ENCODE measurements at regions not wholly inside any gene's neighbourhood (a gene's known extent, or its start where the extent isn't known, plus 50 kb on each side); places are given as distances from the start of the nearest gene placed in this dataset.

GRCh38 chr1:216814576-216815259 lies 91.5 kb upstream of the ESRRG start:
- FAIRE-seq = no peak
- Mint-ChIP-seq H3K27me3 (ENCODE audit: low read depth, unreplicated experiment) (peaks cover 3% of the 10 kb centered on the region), H3K9me3 (ENCODE audit: unreplicated experiment) (no peaks in the 10 kb centered on the region), H3K4me3 (ENCODE audit: unreplicated experiment) (no peak overlapping the region), H3K27ac (ENCODE audit: unreplicated experiment) (no peak overlapping the region), H3K4me1 (ENCODE audit: low read depth, unreplicated experiment) (peaks cover 8% of the 10 kb centered on the region), H3K36me3 (ENCODE audit: low read depth, unreplicated experiment) (no peaks in the 10 kb centered on the region)
- H3K9ac ChIP-seq (ENCODE audit: low read length) = no peak overlapping the region
- no peak for DNase-seq (ENCODE audit: low read depth)
- no peaks in the 10 kb centered on the region for H3K79me2 ChIP-seq (ENCODE audit: insufficient read depth, low read length)
- H3K4me2 ChIP-seq (ENCODE audit: low read length) = no peak overlapping the region
- H3K36me3 ChIP-seq (ENCODE audit: insufficient read depth, low read length) = no peaks in the 10 kb centered on the region
- H3K4me1 ChIP-seq (ENCODE audit: insufficient read depth, low read length) = no peaks in the 10 kb centered on the region
- no peaks in the 10 kb centered on the region for H3K9me3 ChIP-seq (ENCODE audit: insufficient read depth, low read depth, low read length)
- no peak overlapping the region for H3K4me3 ChIP-seq (ENCODE audit: insufficient read depth, low read depth, low read length)
- no peaks in the 10 kb centered on the region for H4K20me1 ChIP-seq (ENCODE audit: insufficient read depth, low read length)
- no peaks in the 10 kb centered on the region for H3K27me3 ChIP-seq (ENCODE audit: insufficient read depth, low read length)
- no peak overlapping the region for H2AFZ ChIP-seq (ENCODE audit: low read depth, low read length)
- no peak for TF ChIP-seq EZH2 (IDR thresholded peaks at IDR 0.05; ENCODE audit: insufficient read depth, low read length)
- no peak for TF ChIP-seq CTCF (IDR thresholded peaks at IDR 0.05; ENCODE audit: insufficient read depth, low read depth, low read length)
- H3K27ac ChIP-seq (ENCODE audit: low read depth, low read length) = no peak overlapping the region

- Histone ChIP-seq H3K9ac (ENCODE audit: low read length) (no peak overlapping the region), H3K79me2 (ENCODE audit: insufficient read depth, low read length) (no peaks in the 10 kb centered on the region), H3K9me3 (ENCODE audit: insufficient read depth, low read depth, low read length) (no peaks in the 10 kb centered on the region), H3K27me3 (ENCODE audit: insufficient read depth, low read length) (no peaks in the 10 kb centered on the region), H4K20me1 (ENCODE audit: insufficient read depth, low read length) (no peaks in the 10 kb centered on the region), H3K4me1 (ENCODE audit: insufficient read depth, low read length) (no peaks in the 10 kb centered on the region), H3K4me3 (ENCODE audit: insufficient read depth, low read depth, low read length) (no peak overlapping the region), H2AFZ (ENCODE audit: low read depth, low read length) (no peak overlapping the region), H3K36me3 (ENCODE audit: insufficient read depth, low read length) (no peaks in the 10 kb centered on the region), H3K4me2 (ENCODE audit: low read length) (no peak overlapping the region), H3K27ac (ENCODE audit: low read depth, low read length) (no peak overlapping the region)
- Mint-ChIP-seq H3K4me1 (ENCODE audit: low read depth, unreplicated experiment) (peaks cover 9% of the 10 kb centered on the region), H3K27me3 (ENCODE audit: low read depth, unreplicated experiment) (no peaks in the 10 kb centered on the region), H3K36me3 (ENCODE audit: low read depth, unreplicated experiment) (no peaks in the 10 kb centered on the region), H3K27ac (ENCODE audit: unreplicated experiment) (no peak overlapping the region), H3K9me3 (ENCODE audit: unreplicated experiment) (no peaks in the 10 kb centered on the region), H3K4me3 (ENCODE audit: unreplicated experiment) (no peak overlapping the region)
- TF ChIP-seq EZH2 (IDR thresholded peaks at IDR 0.05; ENCODE audit: insufficient read depth, low read length) (no peak), CTCF (IDR thresholded peaks at IDR 0.05; ENCODE audit: insufficient read depth, low read depth, low read length) (no peak)
- DNase-seq (ENCODE audit: low read depth) (peak; percentile 46), FAIRE-seq (no peak)
Measured at GRCh38 chr1:216812966-216813365, 89.7 kb upstream of the ESRRG start.

GRCh38 chr1:216809649-216810048 lies 86.4 kb upstream of the ESRRG start:
- H2AFZ ChIP-seq (ENCODE audit: low read depth, low read length) = no peak overlapping the region
- no peaks in the 10 kb centered on the region for H3K9me3 ChIP-seq (ENCODE audit: insufficient read depth, low read depth, low read length)
- FAIRE-seq (no peak), DNase-seq (ENCODE audit: low read depth) (no peak)
- H3K27ac ChIP-seq (ENCODE audit: low read depth, low read length) = no peak overlapping the region
- H3K27me3 Mint-ChIP-seq (ENCODE audit: low read depth, unreplicated experiment) = no peaks in the 10 kb centered on the region
- no peaks in the 10 kb centered on the region for H4K20me1 ChIP-seq (ENCODE audit: insufficient read depth, low read length)
- H3K4me2 ChIP-seq (ENCODE audit: low read length) = no peak overlapping the region
- TF ChIP-seq EZH2 (IDR thresholded peaks at IDR 0.05; ENCODE audit: insufficient read depth, low read length) = no peak
- TF ChIP-seq CTCF (IDR thresholded peaks at IDR 0.05; ENCODE audit: insufficient read depth, low read depth, low read length) = no peak
- H3K9ac ChIP-seq (ENCODE audit: low read length) = no peak overlapping the region
- no peaks in the 10 kb centered on the region for H3K27me3 ChIP-seq (ENCODE audit: insufficient read depth, low read length)
- H3K27ac Mint-ChIP-seq (ENCODE audit: unreplicated experiment) = no peak overlapping the region
- H3K4me3 ChIP-seq (ENCODE audit: insufficient read depth, low read depth, low read length) = no peak overlapping the region
- no peaks in the 10 kb centered on the region for H3K79me2 ChIP-seq (ENCODE audit: insufficient read depth, low read length)
- H3K9me3 Mint-ChIP-seq (ENCODE audit: unreplicated experiment) = no peaks in the 10 kb centered on the region
- H3K4me1 ChIP-seq (ENCODE audit: insufficient read depth, low read length) = no peaks in the 10 kb centered on the region
- H3K4me3 Mint-ChIP-seq (ENCODE audit: unreplicated experiment) = no peak overlapping the region
- no peaks in the 10 kb centered on the region for H3K36me3 Mint-ChIP-seq (ENCODE audit: low read depth, unreplicated experiment)
- H3K4me1 Mint-ChIP-seq (ENCODE audit: low read depth, unreplicated experiment) = peaks cover 15% of the 10 kb centered on the region
- no peaks in the 10 kb centered on the region for H3K36me3 ChIP-seq (ENCODE audit: insufficient read depth, low read length)
